PC-9 (cell line): ENCODE measurements at regions not wholly inside any gene's neighbourhood (a gene's known extent, or its start where the extent isn't known, plus 50 kb on each side); places are given as distances from the start of the nearest gene placed in this dataset.

Experiments used
- BruUV-seq: library from RNA; stranded (reverse); fragments of 400-500 nt; replicated peaks from 2 replicates; lab custom pipeline; 2021; lab: Mats Ljungman, UMichigan
- CTCF ChIA-PET: fragments of 300-600 bp; sonication (Branson Sonifier 250); formaldehyde crosslinking; loops from one replicate; lab custom pipeline; 2022; ENCODE audit warnings: antibody characterized with exemption; lab: Charles Lee
- POLR2A ChIA-PET: fragments of 300-600 bp; sonication (Branson Sonifier 250); formaldehyde crosslinking; loops from one replicate; lab custom pipeline; 2022; ENCODE audit warnings: antibody characterized with exemption; ENCODE audit not compliant: unreplicated experiment; lab: Charles Lee
- DNase-seq, 2 experiments: peaks; one replicate each; pipeline versions ENCODE4 v3.0.0 to v3.0.0-alpha.2; 2015 to 2022; ENCODE audit warnings: mixed read lengths in 1 of 2
- H2AFZ ChIP-seq: fragments of 200-600 bp; sonication (generic); 2 replicates; pipeline ENCODE4 v1.8.1; 2017; ENCODE audit warnings: antibody characterized with exemption
- H3F3A ChIP-seq: fragments of 200-600 bp; sonication (generic); 2 replicates; pipeline ENCODE4 v1.8.1; 2017; ENCODE audit warnings: antibody characterized with exemption, mild to moderate bottlenecking, low read depth; ENCODE audit not compliant: insufficient read depth
- H3K27ac ChIP-seq: fragments of 200-600 bp; sonication (generic); 2 replicates; pipeline ENCODE4 v1.6.1; 2016; ENCODE audit warnings: mixed run types
- H3K27me3 ChIP-seq: fragments of 200-600 bp; sonication (generic); 2 replicates; pipeline ENCODE4 v1.6.1; 2016; ENCODE audit warnings: low read depth, mixed run types; ENCODE audit not compliant: insufficient read depth
- H3K36me3 ChIP-seq: fragments of 200-600 bp; sonication (generic); 2 replicates; pipeline ENCODE4 v1.6.1; 2016; ENCODE audit warnings: low read depth, mixed run types
- H3K4me1 ChIP-seq: fragments of 200-600 bp; sonication (generic); replicated peaks from 2 replicates; pipeline ENCODE4 v1.6.1; 2016; ENCODE audit warnings: mixed run types; ENCODE audit not compliant: insufficient read depth
- H3K4me2 ChIP-seq: fragments of 200-600 bp; sonication (generic); 2 replicates; pipeline ENCODE4 v1.6.1; 2017; ENCODE audit warnings: mixed run types
- H3K4me3 ChIP-seq: fragments of 200-600 bp; sonication (generic); 2 replicates; pipeline ENCODE4 v1.6.1; 2016; ENCODE audit warnings: mixed run types
- H3K79me2 ChIP-seq: fragments of 200-600 bp; sonication (generic); 2 replicates; pipeline ENCODE4 v1.6.1; 2017; ENCODE audit warnings: low read depth, mixed run types
- H3K9me2 ChIP-seq: fragments of 200-600 bp; sonication (generic); 2 replicates; pipeline ENCODE4 v1.8.1; 2017; ENCODE audit warnings: mild to moderate bottlenecking; ENCODE audit not compliant: insufficient read depth
- H3K9me3 ChIP-seq: fragments of 200-600 bp; sonication (generic); 2 replicates; pipeline ENCODE4 v1.8.1; 2016; ENCODE audit warnings: low read depth; ENCODE audit not compliant: insufficient read depth
- H4K20me1 ChIP-seq: fragments of 200-600 bp; sonication (generic); 2 replicates; pipeline ENCODE4 v1.8.1; 2017; ENCODE audit not compliant: insufficient read depth
- CTCF ChIP-seq: fragments of 200-600 bp; sonication (generic); conservative IDR thresholded peaks from 2 replicates; pipeline ENCODE4 v1.6.1; 2017; ENCODE audit warnings: mixed run types, antibody characterized with exemption, mild to moderate bottlenecking, moderate library complexity
- EZH2 ChIP-seq: fragments of 200-600 bp; sonication (generic); IDR thresholded peaks from 2 replicates; pipeline ENCODE4 v1.8.0; 2017; ENCODE audit warnings: antibody characterized with exemption, low read depth
- intact Hi-C: fragments of 100-400 bp; cut with micrococcal nuclease; formaldehyde crosslinking; loops from one replicate; pipeline ENCODE4 v1.10.0; 2022; ENCODE audit not compliant: unreplicated experiment

GRCh38 chr18:78558101-78558810 lies 421.4 kb upstream of the SALL3 start:
- Histone ChIP-seq H3K79me2 (no peaks in the 10 kb centered on the region), H3K4me1 (no peaks in the 10 kb centered on the region), H3F3A (no peaks in the 10 kb centered on the region), H3K4me3 (no peak overlapping the region), H3K9me3 (no peaks in the 10 kb centered on the region), H3K27me3 (peaks cover 49% of the 10 kb centered on the region; the same call in 1 of the 2 replicates), H3K36me3 (no peaks in the 10 kb centered on the region), H3K27ac (no peak overlapping the region), H3K9me2 (no peaks in the 10 kb centered on the region), H2AFZ (no peak overlapping the region), H3K4me2 (no peak overlapping the region), H4K20me1 (no peaks in the 10 kb centered on the region)
- TF ChIP-seq CTCF, result no peak
- TF ChIP-seq EZH2, result no peak
- ChIA-PET POLR2A (no interaction called here), CTCF (no interaction called here)
- intact Hi-C loops, result no loop called here
- DNase-seq, result no peak
- no TSS peak for BruUV-seq

GRCh38 chr18:78558948-78559347 lies 420.7 kb upstream of the SALL3 start:
- no peaks in the 10 kb centered on the region for H3K4me1 ChIP-seq
- H3K4me2 ChIP-seq, result no peak overlapping the region
- POLR2A ChIA-PET, result no interaction called here
- H3K27me3 ChIP-seq, result peaks cover 45% of the 10 kb centered on the region; the same call in 1 of the 2 replicates
- H3K4me3 ChIP-seq, result no peak overlapping the region
- H3K36me3 ChIP-seq, result no peaks in the 10 kb centered on the region
- TF ChIP-seq EZH2, result no peak
- TF ChIP-seq CTCF, result no peak
- no peaks in the 10 kb centered on the region for H4K20me1 ChIP-seq
- H3K9me2 ChIP-seq, result no peaks in the 10 kb centered on the region
- H3F3A ChIP-seq, result no peaks in the 10 kb centered on the region
- no TSS peak for BruUV-seq
- no peak overlapping the region for H3K27ac ChIP-seq
- intact Hi-C loops, result no loop called here
- DNase-seq, result no peak
- CTCF ChIA-PET, result no interaction called here
- no peak overlapping the region for H2AFZ ChIP-seq
- H3K79me2 ChIP-seq, result no peaks in the 10 kb centered on the region
- H3K9me3 ChIP-seq, result no peaks in the 10 kb centered on the region

GRCh38 chr18:78559584-78559983 lies 420.0 kb upstream of the SALL3 start:
- H3K27me3 ChIP-seq, result peaks cover 45% of the 10 kb centered on the region; the same call in 1 of the 2 replicates
- no peaks in the 10 kb centered on the region for H3K36me3 ChIP-seq
- no peak for DNase-seq
- no peaks in the 10 kb centered on the region for H3F3A ChIP-seq
- no TSS peak for BruUV-seq
- H3K4me1 ChIP-seq, result no peaks in the 10 kb centered on the region
- H3K27ac ChIP-seq, result no peak overlapping the region
- H3K9me2 ChIP-seq, result no peaks in the 10 kb centered on the region
- ChIA-PET POLR2A (no interaction called here), CTCF (no interaction called here)
- H4K20me1 ChIP-seq, result no peaks in the 10 kb centered on the region
- H2AFZ ChIP-seq, result no peak overlapping the region
- no peaks in the 10 kb centered on the region for H3K9me3 ChIP-seq
- no peak overlapping the region for H3K4me2 ChIP-seq
- TF ChIP-seq EZH2 (no peak), CTCF (no peak)
- intact Hi-C loops, result no loop called here
- no peaks in the 10 kb centered on the region for H3K79me2 ChIP-seq
- H3K4me3 ChIP-seq, result no peak overlapping the region
